Body of pancreas (tissue), 4 donors: ENCODE measurements at regions not wholly inside any gene's neighbourhood (a gene's known extent, or its start where the extent isn't known, plus 50 kb on each side); places are given as distances from the start of the nearest gene placed in this dataset.

Experiments
- ATAC-seq: fragments of 150-250 bp; one replicate; pipeline ENCODE4 v1.9.1; 2016
- DNase-seq, 4 donors: peaks; one replicate each; pipeline ENCODE4 v3.0.0-alpha.2; 2019
- H3K27ac ChIP-seq, 4 donors: fragments of 200-600 bp; sonication (generic); 1 replicate in 3 of 4; 2 replicates in 1 of 4; pipeline versions ENCODE4 v1.5.1 to v1.6.1; 2016 to 2019; ENCODE audit warnings: mild to moderate bottlenecking in 1 of 4, mixed read lengths in 1 of 4, moderate library complexity in 1 of 4
- H3K27me3 ChIP-seq, 2 donors: fragments of 200-600 bp; sonication (generic); one replicate each; pipeline ENCODE4 v1.6.0; 2016; ENCODE audit warnings: mild to moderate bottlenecking in 1 of 2
- H3K36me3 ChIP-seq, 2 donors: fragments of 200-600 bp; sonication (generic); replicated peaks in 1 of 2; 2 replicates each; pipeline ENCODE4 v1.5.1; 2016; ENCODE audit warnings: low read depth in 2 of 2; ENCODE audit not compliant: insufficient read depth in 1 of 2
- H3K4me1 ChIP-seq: fragments of 200-600 bp; sonication (generic); one replicate; pipeline ENCODE4 v1.6.0; 2016
- H3K4me3 ChIP-seq, 2 donors: fragments of 200-600 bp; sonication (generic); 1 replicate in 1 of 2; 2 replicates in 1 of 2; pipeline ENCODE4 v1.5.1; 2016 to 2019
- H3K9me3 ChIP-seq, 3 donors: fragments of 200-600 bp; sonication (generic); 1 replicate in 2 of 3; 2 replicates in 1 of 3; pipeline ENCODE4 v1.5.1; 2016
- CTCF ChIP-seq, 7 experiments: fragments of 450-650 bp in 4 of 7; fragments of 200-600 bp in 3 of 7; sonication (generic) in 3 of 7; IDR thresholded peaks; one replicate each; pipeline ENCODE4 v1.5.1; 2016 to 2019; ENCODE audit warnings: antibody characterized with exemption in 7 of 7
- POLR2A ChIP-seq, 3 donors: fragments of 450-650 bp; IDR thresholded peaks; one replicate each; pipeline ENCODE4 v1.6.1; 2016; ENCODE audit warnings: antibody characterized with exemption in 3 of 3, mild to moderate bottlenecking in 2 of 3
- WGBS, 2 donors: methylation state at CpG; one replicate each; pipeline ENCODE4 v1.1.5; 2017; 5-methylcytosine and 5-hydroxymethylcytosine counted together
- intact Hi-C: fragments of 100-400 bp; cut with DNase I; formaldehyde crosslinking; loops from one replicate; pipeline ENCODE4 v1.15.1; 2023

DNA sequence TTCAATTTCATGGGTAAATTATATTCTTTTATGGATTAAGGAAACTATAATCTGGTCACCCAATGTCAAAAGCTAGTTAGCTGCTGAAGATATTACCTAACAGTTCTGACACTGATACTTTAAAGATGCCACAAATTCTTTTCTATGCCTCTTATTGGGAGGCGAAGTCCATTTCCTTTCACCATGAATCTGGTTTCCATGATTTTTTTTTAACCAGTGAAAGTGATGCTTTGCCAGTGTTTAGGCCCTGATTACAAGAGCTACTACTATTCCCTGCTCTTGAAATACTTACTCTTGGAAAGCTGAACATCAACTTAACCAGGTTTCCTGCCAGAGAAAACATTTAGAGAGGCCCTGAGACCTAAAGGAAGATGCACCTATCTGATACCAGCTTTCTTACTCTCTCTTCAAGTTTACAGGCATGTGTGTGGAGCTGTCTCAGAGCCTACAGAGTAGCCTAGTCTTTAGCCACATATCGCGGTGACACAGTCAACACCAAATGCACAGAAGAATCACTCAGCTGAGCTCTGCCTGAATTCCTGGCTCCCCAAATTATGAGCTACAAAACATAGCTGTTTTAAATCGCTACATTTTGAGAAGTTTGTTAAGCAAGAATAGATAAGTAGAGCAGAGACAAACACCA lies 1280.8 kb downstream of the PCDH7 start:
- no peaks in the 10 kb centered on the region for H3K36me3 ChIP-seq
- 79 to 87% methylated on average over 4 of the region's 4 CpGs for WGBS, 2 donors

GRCh38 chr4:32002037-32002747 lies 1282.0 kb downstream of the PCDH7 start:
- intact Hi-C loops: no loop called here
- DNase-seq (no peak), ATAC-seq (no peak)
- no peaks in the 10 kb centered on the region for H3K9me3 ChIP-seq
- no peaks in the 10 kb centered on the region for H3K27me3 ChIP-seq
- no peak overlapping the region for H3K4me3 ChIP-seq
- no peaks in the 10 kb centered on the region for H3K4me1 ChIP-seq
- no peaks in the 10 kb centered on the region for H3K36me3 ChIP-seq
- H3K27ac ChIP-seq: no peak overlapping the region
- no peak for TF ChIP-seq POLR2A (IDR thresholded peaks at IDR 0.05)
- no peak for TF ChIP-seq CTCF (IDR thresholded peaks at IDR 0.05)
- WGBS, 2 donors: 51 to 56% methylated on average over 6 of the region's 6 CpGs

More for the DNA sequence above, 1280.8 kb downstream of the PCDH7 start:
- H3K27me3 ChIP-seq: no peaks in the 10 kb centered on the region
- H3K27ac ChIP-seq: no peak overlapping the region
- intact Hi-C loops: no loop called here
- no peak overlapping the region for H3K4me3 ChIP-seq
- TF ChIP-seq POLR2A (IDR thresholded peaks at IDR 0.05): no peak
- no peak for TF ChIP-seq CTCF (IDR thresholded peaks at IDR 0.05)
- H3K9me3 ChIP-seq: no peaks in the 10 kb centered on the region
- H3K4me1 ChIP-seq: no peaks in the 10 kb centered on the region
- no peak for ATAC-seq
- no peak for DNase-seq

GRCh38 chr4:32003548-32003947 lies 1283.4 kb downstream of the PCDH7 start:
- no peak overlapping the region for H3K4me3 ChIP-seq
- intact Hi-C loops: no loop called here
- 24 to 30% methylated on average over 1 of the region's 1 CpG for WGBS, 2 donors
- H3K4me1 ChIP-seq: no peaks in the 10 kb centered on the region
- ATAC-seq: no peak
- TF ChIP-seq CTCF (IDR thresholded peaks at IDR 0.05): no peak
- TF ChIP-seq POLR2A (IDR thresholded peaks at IDR 0.05): no peak
- no peaks in the 10 kb centered on the region for H3K36me3 ChIP-seq
- H3K27ac ChIP-seq: no peak overlapping the region
- DNase-seq: no peak
- no peaks in the 10 kb centered on the region for H3K9me3 ChIP-seq
- H3K27me3 ChIP-seq: no peaks in the 10 kb centered on the region

DNA sequence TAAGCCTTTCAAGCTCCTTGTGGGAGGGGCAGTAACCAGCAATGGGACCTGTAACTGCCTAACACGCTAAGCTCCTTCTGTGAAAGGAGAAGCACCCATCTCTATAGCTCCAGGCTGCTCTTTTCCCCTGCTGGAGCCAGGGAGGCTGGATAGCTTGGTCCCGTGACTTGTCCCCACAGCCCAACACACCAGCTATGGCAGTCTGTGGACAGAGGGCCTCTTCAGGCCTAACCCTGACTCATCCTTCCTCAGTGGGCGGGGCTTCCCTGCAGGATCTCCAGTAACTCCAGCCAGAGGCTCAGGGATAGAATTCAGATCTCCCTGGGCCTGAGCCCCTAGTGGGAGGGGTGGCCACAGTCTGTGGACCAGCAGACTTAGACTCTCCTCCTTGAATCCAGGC lies 1290.1 kb downstream of the PCDH7 start:
- no peak overlapping the region for H3K27ac ChIP-seq
- DNase-seq (no peak), ATAC-seq (no peak)
- intact Hi-C loops: no loop called here
- H3K4me3 ChIP-seq: no peak overlapping the region
- H3K9me3 ChIP-seq: no peaks in the 10 kb centered on the region
- H3K36me3 ChIP-seq: no peaks in the 10 kb centered on the region
- WGBS, 2 donors: 76 to 80% methylated on average over 2 to 3 of the region's 3 CpGs
- H3K4me1 ChIP-seq: no peaks in the 10 kb centered on the region
- no peaks in the 10 kb centered on the region for H3K27me3 ChIP-seq
- no peak for TF ChIP-seq POLR2A (IDR thresholded peaks at IDR 0.05)
- TF ChIP-seq CTCF (IDR thresholded peaks at IDR 0.05): no peak

DNA sequence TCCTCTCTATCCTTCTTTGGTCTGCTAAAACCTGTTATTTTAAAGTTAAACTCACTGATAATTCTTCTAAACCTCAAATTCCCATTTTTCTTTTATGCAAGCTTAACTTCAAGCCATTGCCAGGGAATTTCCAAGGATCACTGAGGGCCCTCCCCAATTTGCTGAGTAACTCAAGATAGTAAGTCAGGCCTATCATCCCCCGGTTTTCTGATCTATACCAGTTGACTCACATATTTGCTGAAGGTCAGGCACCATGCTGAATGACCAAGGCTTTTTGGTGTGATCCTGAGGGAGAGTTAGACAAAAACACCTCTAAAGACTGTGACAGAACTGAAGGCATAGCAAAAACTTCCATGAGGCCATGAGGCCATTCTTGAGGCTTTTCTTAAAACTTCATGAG lies 1301.9 kb downstream of the PCDH7 start:
- ATAC-seq: no peak
- H3K4me1 ChIP-seq: no peaks in the 10 kb centered on the region
- no peaks in the 10 kb centered on the region for H3K27me3 ChIP-seq
- H3K9me3 ChIP-seq: no peaks in the 10 kb centered on the region
- no peak for TF ChIP-seq CTCF (IDR thresholded peaks at IDR 0.05)
- TF ChIP-seq POLR2A (IDR thresholded peaks at IDR 0.05): no peak
- H3K4me3 ChIP-seq: no peak overlapping the region
- H3K27ac ChIP-seq: no peak overlapping the region
- intact Hi-C loops: no loop called here
- no peak for DNase-seq
- 26% methylated on average over 1 of the region's 1 CpG for WGBS, 2 donors
- H3K36me3 ChIP-seq: no peaks in the 10 kb centered on the region
